NB4 (cell line): ENCODE measurements at regions not wholly inside any gene's neighbourhood (a gene's known extent, or its start where the extent isn't known, plus 50 kb on each side); places are given as distances from the start of the nearest gene placed in this dataset.

Source experiments
- POLR2A ChIP-seq: IDR thresholded peaks from 2 replicates; pipeline ENCODE4 v1.6.1; 2011; ENCODE audit warnings: mild to moderate bottlenecking; ENCODE audit not compliant: insufficient read length; ENCODE audit errors: extremely low read depth
- TF ChIP-seq, protein P1 (sequence below): IDR thresholded peaks from one replicate; pipeline ENCODE4 v1.5.1; 2012; ENCODE audit warnings: low read depth, low read length
- TF ChIP-seq, protein P2 (sequence below): IDR thresholded peaks from 2 replicates; pipeline ENCODE4 v1.6.1; 2011; ENCODE audit warnings: low read depth, low read length

DNA sequence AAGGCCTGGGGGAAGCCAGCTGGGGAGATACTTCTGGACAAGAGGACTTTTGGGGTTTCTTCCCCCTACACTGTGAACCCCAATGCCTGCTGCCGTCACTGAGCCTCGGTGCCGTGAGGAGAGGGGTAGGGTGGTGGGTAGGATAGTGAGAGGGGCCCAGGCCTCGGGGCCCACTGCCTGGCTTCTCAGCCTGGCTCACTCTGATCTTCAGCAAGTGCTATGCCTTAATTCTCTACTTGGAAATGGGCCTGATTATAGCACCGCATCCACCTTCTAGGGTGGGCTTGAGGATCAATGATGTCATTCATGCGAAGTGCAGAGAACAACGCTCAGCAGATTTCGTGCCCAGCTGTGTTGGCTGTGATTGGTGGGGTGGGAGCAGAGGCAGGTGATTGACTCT is 76.7 kb upstream of the NECTIN1 start:
- TF ChIP-seq, protein P1, sequence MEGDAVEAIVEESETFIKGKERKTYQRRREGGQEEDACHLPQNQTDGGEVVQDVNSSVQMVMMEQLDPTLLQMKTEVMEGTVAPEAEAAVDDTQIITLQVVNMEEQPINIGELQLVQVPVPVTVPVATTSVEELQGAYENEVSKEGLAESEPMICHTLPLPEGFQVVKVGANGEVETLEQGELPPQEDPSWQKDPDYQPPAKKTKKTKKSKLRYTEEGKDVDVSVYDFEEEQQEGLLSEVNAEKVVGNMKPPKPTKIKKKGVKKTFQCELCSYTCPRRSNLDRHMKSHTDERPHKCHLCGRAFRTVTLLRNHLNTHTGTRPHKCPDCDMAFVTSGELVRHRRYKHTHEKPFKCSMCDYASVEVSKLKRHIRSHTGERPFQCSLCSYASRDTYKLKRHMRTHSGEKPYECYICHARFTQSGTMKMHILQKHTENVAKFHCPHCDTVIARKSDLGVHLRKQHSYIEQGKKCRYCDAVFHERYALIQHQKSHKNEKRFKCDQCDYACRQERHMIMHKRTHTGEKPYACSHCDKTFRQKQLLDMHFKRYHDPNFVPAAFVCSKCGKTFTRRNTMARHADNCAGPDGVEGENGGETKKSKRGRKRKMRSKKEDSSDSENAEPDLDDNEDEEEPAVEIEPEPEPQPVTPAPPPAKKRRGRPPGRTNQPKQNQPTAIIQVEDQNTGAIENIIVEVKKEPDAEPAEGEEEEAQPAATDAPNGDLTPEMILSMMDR: no peak
- no peak for TF ChIP-seq POLR2A
- TF ChIP-seq, protein P2, sequence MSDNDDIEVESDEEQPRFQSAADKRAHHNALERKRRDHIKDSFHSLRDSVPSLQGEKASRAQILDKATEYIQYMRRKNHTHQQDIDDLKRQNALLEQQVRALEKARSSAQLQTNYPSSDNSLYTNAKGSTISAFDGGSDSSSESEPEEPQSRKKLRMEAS: no peak
